GM12864 (cell line): ENCODE measurements at regions not wholly inside any gene's neighbourhood (a gene's known extent, or its start where the extent isn't known, plus 50 kb on each side); places are given as distances from the start of the nearest gene placed in this dataset.
"Not testable (repeated sequence)": the region's sequence is repeated elsewhere in the genome, so short reads cannot be mapped to it uniquely, and the experiment has no call there.

Experiments used
- DNase-seq: peaks from one replicate; pipeline ENCODE4 v3.0.0-alpha.2; 2011; ENCODE audit warnings: low read depth
- H3K4me3 ChIP-seq: 2 replicates; pipeline ENCODE4 v1.5.1; 2011; ENCODE audit warnings: mild to moderate bottlenecking, low read depth, low read length, control low read depth
- TF ChIP-seq, protein P1 (sequence below): IDR thresholded peaks from 2 replicates; pipeline ENCODE4 v1.5.1; 2011; ENCODE audit warnings: low read depth, mild to moderate bottlenecking, moderate library complexity, low read length, control low read depth, inconsistent platforms; ENCODE audit errors: missing control alignments

DNA sequence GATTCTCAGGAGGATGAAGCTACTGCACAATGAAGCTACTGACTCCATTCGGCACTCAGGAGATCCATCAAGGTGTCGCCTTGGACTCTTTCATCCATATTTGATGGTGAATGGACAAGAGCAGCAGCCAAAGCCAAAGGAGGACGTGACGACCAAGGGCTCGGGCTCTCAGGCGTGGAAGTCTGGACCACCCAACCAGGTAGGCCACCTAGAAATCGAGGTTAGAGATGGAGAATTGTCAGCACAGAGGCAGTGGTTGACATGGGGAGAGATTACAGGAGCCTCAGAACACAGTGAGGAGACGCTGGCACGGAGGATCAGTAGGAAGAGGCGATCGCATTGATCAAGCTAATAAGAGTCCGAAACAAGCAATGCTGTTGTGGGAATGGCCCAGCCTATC, 240.5 kb upstream of the ID2 start:
- DNase-seq, result no peak
- no peak overlapping the region for H3K4me3 ChIP-seq
- TF ChIP-seq, protein P1, sequence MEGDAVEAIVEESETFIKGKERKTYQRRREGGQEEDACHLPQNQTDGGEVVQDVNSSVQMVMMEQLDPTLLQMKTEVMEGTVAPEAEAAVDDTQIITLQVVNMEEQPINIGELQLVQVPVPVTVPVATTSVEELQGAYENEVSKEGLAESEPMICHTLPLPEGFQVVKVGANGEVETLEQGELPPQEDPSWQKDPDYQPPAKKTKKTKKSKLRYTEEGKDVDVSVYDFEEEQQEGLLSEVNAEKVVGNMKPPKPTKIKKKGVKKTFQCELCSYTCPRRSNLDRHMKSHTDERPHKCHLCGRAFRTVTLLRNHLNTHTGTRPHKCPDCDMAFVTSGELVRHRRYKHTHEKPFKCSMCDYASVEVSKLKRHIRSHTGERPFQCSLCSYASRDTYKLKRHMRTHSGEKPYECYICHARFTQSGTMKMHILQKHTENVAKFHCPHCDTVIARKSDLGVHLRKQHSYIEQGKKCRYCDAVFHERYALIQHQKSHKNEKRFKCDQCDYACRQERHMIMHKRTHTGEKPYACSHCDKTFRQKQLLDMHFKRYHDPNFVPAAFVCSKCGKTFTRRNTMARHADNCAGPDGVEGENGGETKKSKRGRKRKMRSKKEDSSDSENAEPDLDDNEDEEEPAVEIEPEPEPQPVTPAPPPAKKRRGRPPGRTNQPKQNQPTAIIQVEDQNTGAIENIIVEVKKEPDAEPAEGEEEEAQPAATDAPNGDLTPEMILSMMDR, result no peak

DNA sequence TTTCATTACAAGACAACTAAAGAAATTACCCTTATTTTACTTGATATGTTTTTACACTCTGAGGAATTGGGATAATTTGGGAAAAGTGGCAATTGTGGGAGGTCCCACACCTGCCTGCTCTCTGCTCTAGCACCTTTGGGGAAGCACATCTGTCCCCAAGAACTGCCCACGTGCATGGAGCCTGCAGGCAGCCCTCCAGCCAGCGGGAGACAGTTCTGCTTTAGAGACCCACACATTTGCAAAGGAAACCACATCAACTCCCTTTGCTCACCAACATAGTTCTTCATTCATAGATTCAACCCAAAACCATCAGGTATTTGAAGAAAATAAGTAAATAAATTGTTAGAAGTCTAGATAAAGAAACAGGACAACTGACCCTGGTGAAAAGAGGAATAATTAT, 239.9 kb upstream of the ID2 start:
- no peak overlapping the region for H3K4me3 ChIP-seq
- TF ChIP-seq, protein P1, result no peak
- no peak for DNase-seq

GRCh38 chr2:8442833-8443486, 238.9 kb upstream of the ID2 start:
- H3K4me3 ChIP-seq, result no peak overlapping the region
- no peak for DNase-seq
- TF ChIP-seq, protein P1, result no peak

DNA sequence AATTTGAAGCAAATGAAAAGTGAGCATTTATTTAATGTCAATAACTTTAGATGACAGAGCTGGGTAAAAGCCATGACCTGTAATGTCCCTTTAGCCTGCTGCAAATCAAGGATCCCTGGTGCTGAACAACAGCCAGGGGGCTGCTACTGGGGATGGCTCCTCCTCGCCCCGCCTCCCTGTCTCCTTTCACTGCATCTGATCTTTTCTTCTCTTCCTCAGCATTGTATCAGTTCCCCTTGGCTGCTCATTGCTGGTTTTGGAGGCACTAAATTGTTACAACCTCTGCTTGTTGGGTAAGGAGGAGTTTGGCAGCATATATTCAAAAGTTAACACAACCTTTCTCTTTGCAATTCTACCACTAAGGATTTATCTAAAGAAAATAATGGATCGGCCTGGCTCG, 236.3 kb upstream of the ID2 start:
- no peak overlapping the region for H3K4me3 ChIP-seq
- no peak for DNase-seq
- TF ChIP-seq, protein P1, result no peak

DNA sequence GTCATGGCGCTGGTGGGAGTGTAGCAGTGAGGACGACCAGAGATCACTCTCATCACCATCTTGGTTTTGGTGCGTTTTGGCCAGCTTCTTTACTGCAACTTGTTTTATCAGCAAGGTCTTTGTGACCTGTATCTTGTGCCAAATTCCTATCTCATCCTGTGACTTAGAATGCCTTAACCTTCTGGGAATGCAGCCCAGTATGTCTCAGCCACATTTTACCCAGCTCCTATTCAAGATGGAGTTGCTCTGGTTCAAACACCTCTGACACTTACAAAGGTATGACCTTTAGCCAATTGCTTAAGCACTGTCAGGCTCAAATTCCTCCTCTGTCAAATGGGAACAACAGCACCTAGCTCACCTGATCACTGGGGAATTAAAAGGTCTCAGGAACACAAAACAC, 235.1 kb upstream of the ID2 start:
- H3K4me3 ChIP-seq, DNase-seq: not testable (repeated sequence)

DNA sequence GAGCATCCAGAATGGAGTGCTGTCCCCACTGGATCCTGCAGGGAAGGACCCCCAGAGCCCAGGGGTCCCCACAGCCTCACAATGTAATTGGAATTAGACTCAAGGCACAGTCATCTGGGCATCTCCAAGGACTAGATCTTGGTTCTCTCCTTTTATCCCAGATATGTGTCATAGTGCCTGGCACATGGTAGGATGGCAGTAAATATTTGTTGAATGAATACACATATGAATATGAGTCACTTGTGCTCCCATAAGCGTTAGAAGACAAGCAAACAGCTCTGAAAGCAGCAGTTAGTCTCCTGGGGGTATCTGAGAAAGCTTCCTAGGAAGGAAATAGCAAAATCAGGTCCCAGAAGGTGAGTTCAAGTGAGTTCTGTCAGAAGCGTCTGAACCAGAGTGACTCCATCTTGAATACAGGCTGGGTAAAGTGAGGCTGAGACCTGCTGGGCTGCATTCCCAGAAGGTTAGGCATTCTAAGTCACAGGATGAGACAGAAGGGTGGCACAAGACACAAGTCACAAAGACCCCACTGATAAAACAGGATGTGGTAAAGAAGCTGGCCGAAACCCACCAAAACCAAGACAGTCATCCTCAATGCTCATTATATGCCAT, 234.1 kb upstream of the ID2 start:
- TF ChIP-seq, protein P1, result no peak
- H3K4me3 ChIP-seq, result no peak overlapping the region
- DNase-seq, result no peak

GRCh38 chr2:8448824-8449556, 232.9 kb upstream of the ID2 start:
- no peak overlapping the region for H3K4me3 ChIP-seq
- TF ChIP-seq, protein P1, result no peak
- no peak for DNase-seq
